H1 (cell line): ENCODE measurements at regions not wholly inside any gene's neighbourhood (a gene's known extent, or its start where the extent isn't known, plus 50 kb on each side); places are given as distances from the start of the nearest gene placed in this dataset.

Experiments used
- TF ChIP-seq, protein P1 (sequence below), 3 experiments: IDR thresholded peaks; 1 replicate in 2 of 3; 2 replicates in 1 of 3; pipeline versions ENCODE4 v1.5.1 to v1.6.1; 2011; ENCODE audit warnings: low read length in 3 of 3, mild to moderate bottlenecking in 3 of 3, inconsistent platforms in 2 of 3, low read depth in 1 of 3, moderate library complexity in 1 of 3; ENCODE audit not compliant: insufficient read depth in 1 of 3; ENCODE audit errors: control extremely low read depth in 1 of 3

GRCh38 chr6:43953794-43954310, 173.4 kb downstream of the MRPL14 start (continued):
- TF ChIP-seq, protein P1, sequence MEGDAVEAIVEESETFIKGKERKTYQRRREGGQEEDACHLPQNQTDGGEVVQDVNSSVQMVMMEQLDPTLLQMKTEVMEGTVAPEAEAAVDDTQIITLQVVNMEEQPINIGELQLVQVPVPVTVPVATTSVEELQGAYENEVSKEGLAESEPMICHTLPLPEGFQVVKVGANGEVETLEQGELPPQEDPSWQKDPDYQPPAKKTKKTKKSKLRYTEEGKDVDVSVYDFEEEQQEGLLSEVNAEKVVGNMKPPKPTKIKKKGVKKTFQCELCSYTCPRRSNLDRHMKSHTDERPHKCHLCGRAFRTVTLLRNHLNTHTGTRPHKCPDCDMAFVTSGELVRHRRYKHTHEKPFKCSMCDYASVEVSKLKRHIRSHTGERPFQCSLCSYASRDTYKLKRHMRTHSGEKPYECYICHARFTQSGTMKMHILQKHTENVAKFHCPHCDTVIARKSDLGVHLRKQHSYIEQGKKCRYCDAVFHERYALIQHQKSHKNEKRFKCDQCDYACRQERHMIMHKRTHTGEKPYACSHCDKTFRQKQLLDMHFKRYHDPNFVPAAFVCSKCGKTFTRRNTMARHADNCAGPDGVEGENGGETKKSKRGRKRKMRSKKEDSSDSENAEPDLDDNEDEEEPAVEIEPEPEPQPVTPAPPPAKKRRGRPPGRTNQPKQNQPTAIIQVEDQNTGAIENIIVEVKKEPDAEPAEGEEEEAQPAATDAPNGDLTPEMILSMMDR (IDR thresholded peaks at IDR 0.05; ENCODE audit: control extremely low read depth in 1 of 3, insufficient read depth in 1 of 3, low read depth in 1 of 3, low read length in 3 of 3): peak; percentile 70 to 77 (median 71)
